NCI-H1105 (cell line): ENCODE measurements at regions not wholly inside any gene's neighbourhood (a gene's known extent, or its start where the extent isn't known, plus 50 kb on each side); places are given as distances from the start of the nearest gene placed in this dataset.
"Not testable (repeated sequence)": the region's sequence is repeated elsewhere in the genome, so short reads cannot be mapped to it uniquely, and the experiment has no call there.

Source experiments
- DNase-seq: peaks from one replicate; lab custom pipeline; 2025; lab: John Stamatoyannopoulos, UW

DNA sequence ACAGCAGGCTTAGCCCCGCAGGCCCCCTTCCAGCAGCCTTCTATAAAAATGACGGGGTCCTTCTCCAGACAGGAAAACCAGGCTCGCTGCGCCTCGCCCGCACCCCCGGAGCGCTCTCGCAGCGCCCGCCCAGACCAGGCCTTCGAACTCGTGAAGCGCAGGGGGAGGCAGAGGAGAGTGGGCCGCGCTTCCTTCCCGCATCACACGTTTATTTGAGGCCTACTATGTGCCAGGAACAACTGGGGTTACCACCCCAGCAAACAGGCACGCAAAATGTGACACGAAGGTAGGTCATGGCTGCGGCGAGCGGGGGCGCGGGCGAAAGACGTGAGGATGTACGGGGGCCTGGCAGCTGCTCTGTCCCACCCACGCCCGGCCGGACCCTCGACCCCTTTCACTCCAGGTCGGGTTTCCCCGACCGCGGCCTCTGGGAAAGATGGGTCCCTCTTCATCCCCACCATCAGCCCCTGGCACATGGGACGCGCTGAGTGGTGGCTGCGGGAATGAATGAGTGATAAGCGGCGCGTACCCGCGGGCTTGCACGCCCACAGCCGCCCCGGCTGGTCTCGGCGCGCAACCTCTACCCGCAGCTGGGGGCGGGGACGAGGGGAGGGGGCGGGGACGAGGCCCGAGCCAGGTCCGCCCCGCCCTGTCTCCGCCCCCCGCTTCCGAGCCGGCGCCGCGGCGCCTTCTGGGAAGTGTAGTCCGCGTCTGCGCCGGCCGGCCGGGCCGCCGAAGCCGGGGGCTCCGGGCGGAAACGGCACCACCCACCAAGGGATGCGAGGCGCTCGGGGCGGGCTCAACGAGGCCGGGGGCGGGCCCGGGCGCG is 59.1 kb downstream of the ZNF467 start:
- DNase-seq = peak; percentile 87

DNA sequence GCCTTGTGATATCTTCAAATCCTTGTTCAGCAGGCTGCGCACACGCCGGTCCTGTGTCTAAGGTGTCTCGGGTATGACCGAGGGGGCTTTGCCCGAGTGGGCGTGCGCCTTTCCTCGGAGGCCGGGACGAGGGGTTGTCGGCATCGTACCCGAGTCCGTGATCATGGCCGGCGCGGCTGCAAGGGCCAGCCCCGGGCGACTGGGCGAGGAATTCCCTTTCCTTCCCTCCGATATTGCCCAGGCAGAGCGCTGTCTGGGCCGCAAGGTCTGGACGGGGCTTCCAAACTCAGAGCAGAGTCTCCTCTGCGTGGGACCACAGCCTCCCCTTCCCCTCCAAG is 59.7 kb downstream of the ZNF467 start:
- DNase-seq = no peak

DNA sequence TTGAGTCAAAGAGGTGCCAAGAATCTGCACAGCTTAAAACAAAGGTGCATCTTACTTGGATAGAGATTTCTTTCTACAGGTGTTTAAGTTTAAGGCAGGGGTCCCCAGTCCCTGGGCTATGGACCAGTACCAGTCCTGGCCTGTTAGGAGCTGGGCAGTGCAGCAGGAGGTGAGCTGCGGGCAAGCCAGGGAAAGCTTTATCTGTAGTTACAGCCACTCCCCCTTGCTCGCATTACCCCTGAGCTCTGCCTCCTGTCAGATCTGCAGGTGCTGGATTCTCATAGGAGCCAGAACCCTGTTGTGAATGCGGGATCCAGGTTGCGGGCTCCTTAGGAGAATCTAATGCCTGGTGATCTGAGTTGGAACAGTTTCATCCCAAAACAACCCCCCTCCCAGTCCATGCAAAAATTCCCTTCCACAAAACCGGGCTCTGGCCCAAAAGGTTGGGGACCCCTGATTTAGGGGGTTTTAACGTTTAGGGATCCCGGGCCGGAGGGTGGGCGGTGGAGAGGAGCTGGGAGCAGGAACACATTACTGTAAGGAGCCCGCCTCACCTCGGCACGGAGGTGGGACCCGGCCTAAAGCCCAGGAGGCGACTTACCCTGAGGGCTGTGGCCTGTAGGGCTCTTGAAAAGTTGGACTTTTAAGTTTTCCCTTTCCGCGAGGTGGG is 60.2 kb downstream of the ZNF467 start:
- DNase-seq = no peak

DNA sequence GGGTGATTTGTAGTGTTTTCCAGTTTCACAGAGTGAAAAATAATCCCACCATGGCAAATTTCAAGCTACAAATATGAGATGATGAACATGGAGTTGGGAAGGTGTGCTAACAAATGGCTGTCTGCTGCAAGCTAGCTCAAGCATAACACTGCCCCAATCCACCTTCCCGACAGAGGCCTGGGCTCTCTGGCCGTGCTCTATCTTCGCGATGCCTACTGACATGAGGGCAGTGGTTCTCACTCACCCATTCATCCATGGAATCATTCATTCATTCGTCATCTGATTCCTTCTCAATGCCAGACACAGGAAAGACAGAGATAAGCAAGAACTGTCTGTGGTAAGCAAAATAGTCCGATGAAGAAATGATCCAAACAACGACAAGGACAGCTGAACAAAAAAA is 65.4 kb downstream of the ZNF467 start:
- DNase-seq = no peak

DNA sequence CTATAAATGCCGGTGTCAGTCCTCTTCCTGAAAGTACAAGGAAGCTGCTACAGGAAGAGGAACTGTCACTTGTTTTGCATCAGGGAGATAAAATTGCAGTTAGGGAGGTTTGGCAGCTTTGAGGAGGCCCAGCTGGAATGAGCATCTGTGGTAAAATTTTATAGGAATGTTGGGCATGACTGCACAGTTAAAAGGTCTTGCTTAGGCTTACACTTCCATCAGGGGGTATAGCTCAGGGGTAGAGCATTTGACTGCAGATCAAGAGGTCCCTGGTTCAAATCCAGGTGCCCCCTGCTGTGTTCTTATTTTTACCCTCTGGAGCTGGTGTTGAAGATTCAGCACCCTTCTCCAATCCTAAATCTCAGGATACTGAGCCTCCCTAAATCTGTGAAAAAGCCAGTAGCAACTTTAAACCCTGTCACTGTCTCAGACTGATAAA is 65.9 kb downstream of the ZNF467 start:
- DNase-seq = no peak

DNA sequence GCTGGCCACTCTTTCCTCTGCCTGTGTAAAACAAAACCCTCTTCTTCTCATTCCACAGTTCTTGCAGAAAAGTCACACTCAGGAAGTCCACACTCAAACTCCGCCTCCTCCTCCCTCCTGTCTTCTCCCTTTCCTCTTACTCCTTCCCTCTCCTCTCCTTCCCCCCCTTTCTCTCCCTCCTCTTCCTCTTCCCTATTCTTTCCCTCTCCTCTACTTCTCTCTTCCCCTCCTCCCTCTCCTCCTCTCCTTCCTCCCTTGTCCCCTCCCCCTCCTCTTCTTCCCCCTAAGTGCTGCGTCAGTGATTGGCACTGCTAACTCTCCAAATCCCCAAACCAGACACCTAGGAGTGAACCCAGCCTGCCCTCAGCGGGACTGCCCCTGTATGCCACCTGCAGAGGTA is 67.0 kb downstream of the ZNF467 start:
- DNase-seq = no peak

DNA sequence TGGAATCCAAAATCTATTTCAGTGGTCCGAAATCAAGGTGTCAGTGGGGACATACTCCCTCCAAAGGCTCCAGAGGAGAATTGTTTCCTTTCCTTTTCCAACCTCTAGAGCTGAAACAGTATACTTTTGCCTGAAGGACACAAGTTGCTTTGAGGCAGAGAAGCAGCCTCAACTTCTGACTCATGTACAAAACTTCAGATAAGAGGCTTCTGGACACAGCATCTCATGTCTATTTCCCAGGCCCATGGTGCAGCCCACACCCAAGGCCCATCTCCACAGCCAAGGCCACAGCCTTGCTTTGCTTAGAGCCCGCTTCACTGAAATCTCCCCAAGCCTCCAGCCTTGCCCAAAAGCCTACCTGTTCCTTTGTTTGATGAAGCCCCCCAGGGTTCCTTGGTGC is 68.9 kb downstream of the ZNF467 start:
- no peak for DNase-seq

DNA sequence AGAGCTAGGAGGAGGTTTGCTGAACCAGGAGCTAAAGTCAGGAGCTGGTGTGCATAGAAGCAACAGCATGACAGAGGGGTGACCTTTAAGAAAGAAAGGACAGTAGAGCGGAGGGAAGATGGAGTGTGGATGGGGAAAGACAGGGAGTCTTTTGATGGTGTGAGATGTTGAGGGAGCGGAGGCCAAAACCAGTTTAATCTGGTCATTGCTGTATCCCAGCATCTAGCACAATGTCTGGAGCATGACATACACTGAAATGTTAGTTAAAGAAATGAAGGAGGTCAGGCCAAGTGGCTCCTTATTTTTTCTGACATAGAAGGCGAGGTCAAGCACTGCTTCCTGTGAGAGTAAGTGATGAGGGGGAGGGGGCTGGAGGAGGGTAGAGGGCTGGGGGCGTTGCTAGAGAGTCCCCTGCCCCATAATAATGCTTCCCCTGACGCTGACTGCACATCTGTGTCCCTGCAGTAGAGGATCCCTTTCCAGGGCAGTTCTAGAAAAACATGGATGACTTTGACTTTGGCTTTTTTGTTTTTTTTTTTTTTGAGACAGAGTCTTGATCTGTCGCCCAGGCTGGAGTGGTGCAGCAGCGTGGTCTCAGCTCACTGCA is 70.2 kb downstream of the ZNF467 start:
- DNase-seq = no peak

DNA sequence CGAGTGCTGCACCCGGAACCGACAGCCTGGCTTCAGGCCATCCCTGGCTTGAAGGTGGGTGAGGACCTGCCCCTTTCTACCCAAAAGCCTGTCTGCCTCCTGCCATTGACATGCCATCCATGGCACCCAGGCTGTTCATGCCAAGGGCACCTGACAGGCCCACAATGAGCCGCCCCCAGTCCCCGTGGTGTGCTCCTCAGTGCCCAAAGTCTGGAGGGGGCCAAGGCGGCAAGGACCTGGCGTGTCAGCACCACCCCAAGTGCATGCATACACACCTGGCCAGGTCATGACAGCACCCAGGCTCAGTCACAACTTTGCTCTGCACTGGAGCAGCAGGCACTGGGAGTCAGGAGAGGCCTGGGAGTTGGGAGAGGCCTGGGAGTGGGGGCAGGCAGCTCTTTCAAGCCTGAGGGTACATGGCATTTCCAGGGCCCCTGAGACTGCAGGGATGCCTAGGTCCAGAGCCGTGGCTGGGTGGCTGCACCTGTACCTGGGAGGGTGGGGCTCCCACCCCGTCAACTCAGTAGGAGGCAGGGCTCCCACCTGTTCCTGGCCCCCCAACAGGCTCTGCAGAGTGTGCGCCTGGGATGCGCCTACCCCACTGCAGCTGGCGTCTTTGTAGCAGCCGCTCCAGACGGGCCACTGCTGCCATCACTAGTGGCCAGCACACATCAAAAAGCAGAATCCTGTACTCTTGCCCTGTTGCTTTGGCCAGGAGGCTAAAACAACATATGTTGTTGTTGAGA is 71.7 kb downstream of the ZNF467 start:
- DNase-seq = no peak

DNA sequence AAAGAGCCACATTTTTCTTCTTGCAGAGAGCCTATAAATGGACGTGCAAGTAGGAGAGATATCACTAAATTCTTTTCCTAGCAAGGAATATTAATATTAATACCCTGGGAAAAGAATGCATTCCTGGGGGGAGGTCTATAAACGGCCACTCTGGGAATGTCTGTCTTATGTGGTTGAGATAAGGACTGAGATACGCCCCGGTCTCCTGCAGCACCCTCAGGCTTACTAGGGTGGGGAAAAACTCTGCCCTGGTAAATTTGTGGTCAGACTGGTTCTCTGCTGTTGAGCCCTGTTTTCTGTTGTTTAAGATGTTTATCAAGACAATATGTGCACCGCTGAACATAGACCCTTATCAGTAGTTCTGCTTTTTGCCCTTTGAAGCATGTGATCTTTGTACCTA is 75.6 kb downstream of the ZNF467 start:
- DNase-seq = not testable (repeated sequence)

DNA sequence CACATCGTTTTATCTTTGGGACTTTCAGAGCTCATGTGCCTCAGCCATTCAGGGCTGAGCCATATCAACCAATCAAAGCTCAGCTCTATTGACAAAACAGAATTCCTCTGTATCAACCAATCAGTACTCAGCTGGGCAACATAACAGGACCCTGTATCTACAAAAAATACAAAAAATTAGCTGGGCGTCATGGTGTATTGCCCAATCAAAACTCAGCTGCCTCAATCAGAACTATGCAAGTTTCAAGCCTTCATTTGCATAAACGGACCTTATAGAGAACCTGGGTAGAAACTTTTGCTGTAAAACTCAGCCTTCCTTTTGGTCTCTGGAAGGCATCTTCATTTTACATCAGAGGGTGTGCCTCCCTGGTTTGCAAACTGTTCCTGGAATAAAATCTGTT is 77.1 kb downstream of the ZNF467 start:
- DNase-seq = no peak

DNA sequence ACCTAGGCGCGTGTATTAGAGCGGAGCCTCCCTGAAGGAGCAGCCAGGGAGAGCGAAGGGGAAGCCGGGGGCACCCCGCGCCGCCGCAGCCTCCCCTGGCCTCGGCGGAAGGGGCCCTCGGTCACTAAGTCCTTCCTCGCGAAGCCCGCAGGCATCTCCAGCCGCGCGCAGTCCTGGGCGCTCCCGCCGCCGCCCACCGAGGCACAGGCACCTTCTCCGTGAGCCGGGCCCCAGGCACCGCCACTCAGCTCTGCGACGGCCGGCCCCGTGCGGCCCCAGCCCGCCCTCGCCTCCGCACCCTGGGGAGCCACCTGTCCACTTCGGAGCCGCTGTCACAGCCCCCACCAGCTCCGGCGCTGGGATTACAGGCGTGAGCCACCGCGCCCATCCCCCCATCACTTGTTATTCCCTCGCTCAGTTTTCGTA is 80.8 kb downstream of the ZNF467 start:
- no peak for DNase-seq

DNA sequence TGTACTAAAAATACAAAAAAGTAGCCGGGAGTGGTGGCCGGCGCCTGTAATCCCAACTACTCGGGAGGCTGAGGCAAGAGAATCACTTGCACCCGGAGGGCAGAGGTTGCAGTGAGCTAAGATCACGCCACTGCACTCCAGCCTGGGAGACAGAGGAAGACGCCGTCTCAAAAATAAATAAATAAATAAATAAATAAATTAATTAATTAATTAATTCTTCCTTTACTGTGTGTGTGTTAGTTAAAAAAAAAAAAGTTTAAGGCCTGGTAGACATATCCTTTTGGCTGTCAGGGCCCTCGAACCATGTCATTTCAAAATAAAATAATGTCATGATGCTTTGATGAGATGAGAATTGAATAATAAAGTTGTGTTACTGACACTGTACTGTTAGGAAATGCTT is 81.3 kb downstream of the ZNF467 start:
- no peak for DNase-seq

DNA sequence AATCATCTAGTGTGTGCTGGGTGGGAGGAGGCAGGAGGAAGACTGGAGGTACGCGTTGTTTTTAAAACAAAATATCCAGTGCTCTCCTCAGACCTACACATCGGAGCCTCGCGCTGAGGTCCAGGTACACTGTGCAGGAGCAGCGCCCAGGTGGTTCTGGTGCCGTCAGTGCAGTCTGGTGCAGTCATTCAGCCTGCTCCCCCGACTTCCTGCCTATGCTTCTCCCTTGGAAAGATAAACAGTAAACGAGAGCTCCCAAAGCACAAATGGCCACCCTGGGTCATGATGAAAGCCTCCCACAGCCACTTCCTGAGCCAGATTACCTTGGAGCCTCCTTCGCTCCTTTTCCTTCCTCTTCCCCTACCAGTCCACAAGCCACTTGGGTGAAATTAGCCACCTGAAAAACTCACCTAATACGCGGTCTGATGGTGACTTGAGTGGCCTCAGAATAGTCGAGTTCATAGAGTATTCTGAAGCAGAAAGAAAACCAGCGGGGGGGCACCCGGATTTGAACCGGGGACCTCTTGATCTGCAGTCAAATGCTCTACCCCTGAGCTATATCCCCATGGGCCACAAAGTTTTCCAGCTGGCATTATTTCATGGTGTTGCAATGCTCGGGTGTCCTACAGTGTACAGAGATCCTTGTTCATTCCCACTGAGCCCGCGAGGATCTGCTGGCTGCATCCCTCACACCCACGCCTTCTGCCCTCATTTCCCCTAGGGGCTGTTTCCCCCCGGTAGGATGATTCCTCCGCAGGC is 82.5 kb downstream of the ZNF467 start:
- DNase-seq = no peak

DNA sequence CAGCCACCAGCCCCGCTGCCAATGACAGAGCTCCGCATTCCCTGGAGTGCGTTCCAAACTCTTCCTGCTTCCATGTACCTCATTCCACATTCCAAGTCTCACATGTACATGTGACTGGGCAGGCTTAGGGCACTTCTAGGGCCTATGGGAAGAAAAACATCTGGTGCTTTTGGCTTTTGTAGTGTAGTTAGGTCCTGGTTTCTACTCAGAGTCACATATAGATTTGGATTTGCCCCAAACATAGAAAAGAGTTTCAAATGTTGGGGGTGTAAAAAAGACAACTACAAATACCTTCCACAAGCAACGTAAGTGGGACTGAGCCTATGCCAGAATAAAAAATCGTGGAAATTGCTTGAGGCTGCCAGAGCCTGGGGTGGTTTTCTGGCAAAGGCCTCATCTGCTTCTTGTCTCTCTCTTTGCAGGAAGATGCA is 84.1 kb downstream of the ZNF467 start:
- DNase-seq = no peak

DNA sequence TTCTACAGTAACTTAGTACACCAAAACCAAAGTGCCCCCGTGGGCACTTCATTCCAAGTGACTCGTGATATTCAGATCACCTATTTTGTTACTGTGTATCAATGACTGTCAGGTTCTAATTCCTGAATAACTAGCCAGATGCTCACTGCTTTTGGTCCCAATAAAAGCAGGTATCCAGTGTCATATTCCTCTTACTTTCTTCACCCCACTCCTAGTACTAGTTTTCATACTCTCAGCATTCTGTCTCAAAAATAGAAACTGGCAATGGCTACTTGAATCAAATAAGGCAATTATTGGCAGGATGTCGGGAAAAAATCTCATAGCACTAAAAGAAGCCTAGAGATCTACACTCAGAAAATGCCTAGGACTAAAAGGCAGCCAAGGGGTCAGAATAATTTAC is 84.6 kb downstream of the ZNF467 start:
- no peak for DNase-seq

DNA sequence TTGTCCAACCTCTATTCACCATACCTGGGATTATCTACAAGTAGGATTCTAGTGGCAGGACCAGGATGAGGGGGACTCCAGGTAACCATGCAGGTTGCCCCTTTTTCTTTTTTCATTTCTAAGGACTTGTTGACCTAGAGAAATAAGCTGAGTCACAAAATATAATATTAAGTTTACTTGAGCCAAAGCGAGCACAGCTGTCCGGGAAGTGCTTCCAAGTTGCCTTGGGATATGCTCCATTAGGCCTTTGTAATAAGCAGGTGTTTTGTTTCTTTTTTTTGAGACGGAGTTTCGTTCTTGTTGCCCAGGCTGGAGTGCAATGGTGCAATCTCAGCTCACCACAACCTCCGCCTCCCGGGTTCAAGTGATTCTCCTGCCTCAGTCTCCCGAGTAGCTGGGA is 85.6 kb downstream of the ZNF467 start:
- not testable (repeated sequence) for DNase-seq

DNA sequence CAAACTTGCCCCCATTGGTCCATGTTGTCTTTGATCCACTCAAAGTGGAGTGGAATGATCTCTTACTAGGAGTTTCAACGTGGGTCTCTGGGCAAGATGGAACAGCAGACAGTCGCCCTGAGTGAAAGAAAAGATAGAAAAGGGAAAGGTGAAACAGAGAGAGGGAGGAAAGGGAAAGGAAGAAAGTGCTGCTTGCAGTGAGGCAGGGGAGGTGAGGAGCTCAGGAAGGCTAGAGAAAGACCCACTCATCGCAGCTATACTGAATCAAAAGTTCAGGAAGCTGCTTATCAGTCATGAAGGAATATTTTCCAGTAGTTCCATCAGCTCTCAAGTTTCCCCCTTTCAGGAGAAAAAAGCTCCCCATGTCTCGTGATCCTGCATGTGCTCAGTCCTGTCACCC is 86.9 kb downstream of the ZNF467 start:
- no peak for DNase-seq

DNA sequence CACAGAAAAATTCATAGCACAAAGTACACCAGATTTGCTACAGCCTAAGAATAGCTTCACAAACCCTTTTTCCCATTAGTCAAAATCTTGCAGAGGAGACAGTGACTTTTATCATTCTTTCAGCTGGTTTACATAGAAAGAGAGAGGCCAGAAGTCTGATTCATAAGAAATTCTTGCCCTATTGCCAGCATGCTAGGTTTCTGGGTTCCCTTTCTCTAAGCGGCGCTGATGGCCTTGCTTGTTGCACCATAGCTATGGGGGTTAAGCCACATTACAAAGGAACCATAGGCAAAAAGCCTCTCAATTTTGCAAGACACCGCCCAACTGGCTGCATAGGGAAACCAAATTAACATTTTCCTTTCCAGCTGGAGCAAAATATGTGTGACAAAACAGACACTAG is 87.4 kb downstream of the ZNF467 start:
- DNase-seq = no peak

DNA sequence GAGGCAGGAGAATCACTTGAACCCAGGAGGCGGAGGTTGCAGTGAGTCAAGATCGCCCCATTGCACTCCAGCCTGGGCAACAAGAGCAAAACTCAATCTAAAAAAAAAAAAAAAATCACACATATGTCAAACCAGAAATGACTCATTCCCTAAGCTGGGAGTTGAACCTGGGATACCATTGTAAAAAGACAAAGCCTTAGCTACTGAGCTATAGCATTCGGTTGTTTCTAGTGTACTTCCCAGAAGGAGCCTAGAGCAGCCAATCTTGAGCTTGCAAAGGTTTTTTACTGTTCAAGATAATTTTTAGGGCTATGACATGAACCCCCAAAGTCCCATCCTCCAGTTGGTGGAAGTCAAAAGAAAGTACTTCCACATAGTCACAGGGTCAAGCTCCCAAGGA is 87.9 kb downstream of the ZNF467 start:
- no peak for DNase-seq

DNA sequence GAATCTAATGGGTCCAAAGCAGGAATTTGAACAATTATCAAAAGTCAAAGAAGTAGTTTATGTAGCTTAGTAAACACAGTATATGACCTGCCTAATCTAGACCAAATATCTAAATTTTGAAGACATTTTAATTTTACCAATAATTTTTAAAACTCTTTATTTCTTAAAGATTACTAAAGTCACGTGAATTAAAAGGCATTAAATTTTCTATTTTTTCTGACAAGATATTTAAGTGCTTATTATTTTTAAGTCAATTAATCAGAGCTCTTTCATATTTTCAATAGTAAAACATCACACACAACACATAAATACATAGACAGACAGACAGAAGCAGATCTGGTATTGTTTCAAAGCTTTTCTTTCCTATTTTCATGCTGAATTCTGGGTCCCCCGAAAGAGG is 89.5 kb downstream of the ZNF467 start:
- no peak for DNase-seq

DNA sequence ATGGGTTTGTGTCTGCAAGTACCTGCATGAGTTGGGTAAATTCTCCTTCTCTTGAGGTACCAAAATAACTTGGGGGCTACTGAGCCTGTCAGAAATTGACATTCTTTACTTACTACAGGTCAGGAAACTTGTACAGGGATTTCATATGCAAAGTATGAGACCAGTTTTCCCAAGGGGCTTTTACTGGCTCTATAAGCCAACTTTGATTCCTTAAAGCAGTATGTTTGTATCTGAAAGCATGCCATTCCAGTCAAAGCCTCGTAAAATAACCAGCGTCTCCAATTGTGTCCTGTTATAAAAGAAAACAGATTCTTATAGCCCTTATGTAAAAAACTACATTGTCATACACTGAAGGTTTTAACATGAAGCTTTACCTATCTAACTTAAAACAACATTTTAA is 90.2 kb downstream of the ZNF467 start:
- DNase-seq = no peak
